ENCODE measurements at regions not wholly inside any gene's neighbourhood (a gene's known extent, or its start where the extent isn't known, plus 50 kb on each side); places are given as distances from the start of the nearest gene placed in this dataset.

DNA sequence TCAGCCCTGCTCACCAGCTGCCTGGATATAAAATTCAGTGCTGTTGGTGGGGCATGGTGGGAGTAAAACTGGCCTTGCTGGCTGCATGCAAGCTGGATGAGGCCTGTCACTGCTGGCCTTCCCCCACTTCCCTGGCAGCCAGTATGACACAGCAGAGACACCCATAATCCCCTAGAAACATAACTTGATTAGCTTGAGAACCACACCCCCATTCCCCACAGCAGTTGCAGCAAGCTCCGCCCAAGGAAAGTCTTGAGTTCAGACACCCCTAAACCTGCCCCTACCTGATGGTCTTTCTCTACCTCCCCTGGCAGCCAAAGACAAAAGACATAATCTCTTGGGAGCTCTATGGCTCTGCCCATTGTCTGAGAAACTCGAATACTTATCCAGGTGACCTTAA lies 405.1 kb upstream of the NECTIN3 start:
- 88% methylated on average over 2 of the region's 2 CpGs for WGBS
- no peak for DNase-seq (ENCODE audit: low spot score)
- H3K27ac ChIP-seq, result no peak overlapping the region
- H3K27me3 ChIP-seq (replicated peaks; ENCODE audit: insufficient read depth), result no peaks in the 10 kb centered on the region
- H3K36me3 ChIP-seq, result no peaks in the 10 kb centered on the region
- no peak overlapping the region for H3K4me3 ChIP-seq
- H3K9me3 ChIP-seq, result no peaks in the 10 kb centered on the region
- TF ChIP-seq POLR2AphosphoS5 (IDR thresholded peaks at IDR 0.05) (no peak), POLR2A (IDR thresholded peaks at IDR 0.05) (no peak)
- TF ChIP-seq, protein P1, sequence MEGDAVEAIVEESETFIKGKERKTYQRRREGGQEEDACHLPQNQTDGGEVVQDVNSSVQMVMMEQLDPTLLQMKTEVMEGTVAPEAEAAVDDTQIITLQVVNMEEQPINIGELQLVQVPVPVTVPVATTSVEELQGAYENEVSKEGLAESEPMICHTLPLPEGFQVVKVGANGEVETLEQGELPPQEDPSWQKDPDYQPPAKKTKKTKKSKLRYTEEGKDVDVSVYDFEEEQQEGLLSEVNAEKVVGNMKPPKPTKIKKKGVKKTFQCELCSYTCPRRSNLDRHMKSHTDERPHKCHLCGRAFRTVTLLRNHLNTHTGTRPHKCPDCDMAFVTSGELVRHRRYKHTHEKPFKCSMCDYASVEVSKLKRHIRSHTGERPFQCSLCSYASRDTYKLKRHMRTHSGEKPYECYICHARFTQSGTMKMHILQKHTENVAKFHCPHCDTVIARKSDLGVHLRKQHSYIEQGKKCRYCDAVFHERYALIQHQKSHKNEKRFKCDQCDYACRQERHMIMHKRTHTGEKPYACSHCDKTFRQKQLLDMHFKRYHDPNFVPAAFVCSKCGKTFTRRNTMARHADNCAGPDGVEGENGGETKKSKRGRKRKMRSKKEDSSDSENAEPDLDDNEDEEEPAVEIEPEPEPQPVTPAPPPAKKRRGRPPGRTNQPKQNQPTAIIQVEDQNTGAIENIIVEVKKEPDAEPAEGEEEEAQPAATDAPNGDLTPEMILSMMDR (IDR thresholded peaks at IDR 0.05), result no peak
- intact Hi-C loops (cut with DNase I), result no loop called here
- no peaks in the 10 kb centered on the region for H3K4me1 ChIP-seq (replicated peaks)

DNA sequence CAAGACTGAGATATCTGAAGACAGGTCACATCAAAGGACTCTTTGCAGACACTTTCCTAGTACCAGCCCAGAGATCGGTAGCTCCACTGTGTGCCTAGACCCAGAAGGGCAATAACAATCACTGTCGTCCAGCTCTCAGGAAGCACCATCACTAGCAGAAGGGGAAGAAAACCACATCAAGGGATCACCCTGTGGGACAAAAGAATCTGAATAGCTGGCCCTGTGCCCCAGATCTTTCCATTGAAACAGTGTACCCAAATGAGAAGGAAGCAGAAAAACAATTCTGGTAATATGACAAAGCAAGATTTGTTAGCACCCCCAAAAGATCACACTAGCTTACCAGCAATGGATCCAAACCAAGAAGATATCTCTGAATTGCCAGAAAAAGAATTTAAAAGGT lies 404.4 kb upstream of the NECTIN3 start:
- WGBS, result 86% methylated on average over 2 of the region's 2 CpGs
- no peaks in the 10 kb centered on the region for H3K27me3 ChIP-seq (replicated peaks; ENCODE audit: insufficient read depth)
- no peaks in the 10 kb centered on the region for H3K9me3 ChIP-seq
- no peaks in the 10 kb centered on the region for H3K36me3 ChIP-seq
- TF ChIP-seq POLR2A (IDR thresholded peaks at IDR 0.05), result no peak
- TF ChIP-seq, protein P1 (IDR thresholded peaks at IDR 0.05), result no peak
- TF ChIP-seq POLR2AphosphoS5 (IDR thresholded peaks at IDR 0.05), result no peak
- intact Hi-C loops (cut with DNase I), result no loop called here
- DNase-seq (ENCODE audit: low spot score), result no peak
- H3K4me3 ChIP-seq, result no peak overlapping the region
- H3K27ac ChIP-seq, result no peak overlapping the region
- no peaks in the 10 kb centered on the region for H3K4me1 ChIP-seq (replicated peaks)

DNA sequence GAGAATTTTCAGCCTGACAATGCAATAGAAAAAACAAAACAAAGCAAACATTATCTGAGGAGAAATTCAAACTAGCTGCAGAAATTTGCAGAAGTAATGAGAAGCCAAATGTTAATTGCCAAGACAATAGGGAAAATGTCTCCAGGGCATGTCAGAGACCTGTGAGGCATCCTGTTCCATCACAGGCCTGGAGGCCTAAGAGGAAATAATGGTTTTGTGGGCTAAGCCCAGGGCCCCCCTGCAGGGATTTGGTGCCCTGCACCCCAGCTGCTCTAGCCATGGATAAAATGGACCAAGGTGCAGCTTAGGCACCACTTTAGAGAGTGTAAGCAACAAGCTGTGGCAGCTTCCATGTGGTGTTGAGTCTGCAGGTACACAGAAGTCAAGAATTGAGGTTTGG lies 401.2 kb upstream of the NECTIN3 start:
- TF ChIP-seq POLR2A (IDR thresholded peaks at IDR 0.05) (no peak), POLR2AphosphoS5 (IDR thresholded peaks at IDR 0.05) (no peak)
- TF ChIP-seq, protein P1 (IDR thresholded peaks at IDR 0.05), result no peak
- no peak for DNase-seq (ENCODE audit: low spot score)
- intact Hi-C loops (cut with DNase I), result no loop called here

DNA sequence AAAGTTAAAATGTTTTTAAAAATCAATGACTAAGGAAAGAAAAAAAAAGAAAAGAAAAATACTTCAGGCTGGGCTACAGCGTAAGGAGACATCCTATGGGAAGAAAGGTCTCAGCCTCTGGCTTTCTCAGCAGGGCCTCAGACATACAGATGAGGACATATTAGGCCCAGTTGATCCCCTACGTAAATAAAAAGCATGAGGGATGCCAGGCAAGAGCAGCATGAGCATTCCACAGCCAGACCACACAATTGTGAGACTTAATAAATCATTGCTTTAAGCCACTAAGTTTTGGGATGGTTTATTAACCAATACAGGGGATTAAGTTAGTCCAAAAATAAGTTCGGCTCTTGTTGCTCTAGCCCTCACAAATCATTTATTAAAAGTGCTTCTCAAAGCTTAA lies 394.1 kb upstream of the NECTIN3 start:
- H3K27ac ChIP-seq, result no peak overlapping the region
- H3K27me3 ChIP-seq (replicated peaks; ENCODE audit: insufficient read depth), result no peaks in the 10 kb centered on the region
- H3K4me1 ChIP-seq (replicated peaks), result no peaks in the 10 kb centered on the region
- intact Hi-C loops (cut with DNase I), result no loop called here
- TF ChIP-seq, protein P1 (IDR thresholded peaks at IDR 0.05), result no peak
- TF ChIP-seq POLR2AphosphoS5 (IDR thresholded peaks at IDR 0.05) (no peak), POLR2A (IDR thresholded peaks at IDR 0.05) (no peak)
- no peak overlapping the region for H3K4me3 ChIP-seq
- H3K9me3 ChIP-seq, result no peaks in the 10 kb centered on the region
- no peaks in the 10 kb centered on the region for H3K36me3 ChIP-seq
- no peak for DNase-seq (ENCODE audit: low spot score)
- WGBS, result 73% methylated on average over 3 of the region's 3 CpGs

More for the DNA sequence above, 401.2 kb upstream of the NECTIN3 start:
- no peaks in the 10 kb centered on the region for H3K27me3 ChIP-seq (replicated peaks; ENCODE audit: insufficient read depth)
- H3K4me1 ChIP-seq (replicated peaks), result no peaks in the 10 kb centered on the region
- H3K27ac ChIP-seq, result no peak overlapping the region
- no peak overlapping the region for H3K4me3 ChIP-seq
- H3K36me3 ChIP-seq, result no peaks in the 10 kb centered on the region
- no peaks in the 10 kb centered on the region for H3K9me3 ChIP-seq

DNA sequence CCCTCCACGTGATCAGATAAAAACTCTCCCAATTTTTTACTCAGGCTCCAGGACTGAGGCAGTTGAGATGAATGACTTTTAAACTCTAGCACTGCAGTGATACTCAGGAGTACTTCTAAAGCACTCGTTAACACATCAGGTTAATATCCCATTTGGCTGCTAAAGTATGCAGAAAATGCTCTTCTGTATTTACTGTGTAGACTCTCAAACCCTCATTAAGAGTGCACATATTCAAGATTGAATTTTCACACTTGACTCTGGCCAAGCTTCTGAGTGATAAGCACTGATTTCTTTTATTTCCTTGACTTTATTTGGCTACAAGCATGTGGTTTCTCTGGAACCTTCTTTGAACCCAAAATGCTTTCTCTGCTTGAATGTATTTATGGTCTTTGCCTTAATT lies 392.3 kb upstream of the NECTIN3 start:
- Histone ChIP-seq H3K4me1 (replicated peaks) (no peaks in the 10 kb centered on the region), H3K27me3 (replicated peaks; ENCODE audit: insufficient read depth) (no peaks in the 10 kb centered on the region), H3K27ac (no peak overlapping the region), H3K36me3 (no peaks in the 10 kb centered on the region), H3K4me3 (no peak overlapping the region), H3K9me3 (no peaks in the 10 kb centered on the region)
- TF ChIP-seq, protein P1 (IDR thresholded peaks at IDR 0.05), result no peak
- TF ChIP-seq POLR2A (IDR thresholded peaks at IDR 0.05), result no peak
- TF ChIP-seq POLR2AphosphoS5 (IDR thresholded peaks at IDR 0.05), result no peak
- DNase-seq (ENCODE audit: low spot score), result no peak
- 65% methylated on average over 2 of the region's 2 CpGs for WGBS
- intact Hi-C loops (cut with DNase I), result no loop called here

Measured in prostate gland (tissue), 2 donors.